Heart right ventricle (tissue), 16 donors: ENCODE measurements at regions not wholly inside any gene's neighbourhood (a gene's known extent, or its start where the extent isn't known, plus 50 kb on each side); places are given as distances from the start of the nearest gene placed in this dataset.
A peak's percentile ranks its signal among the peaks of the same experiment; 100 is the strongest.

Experiments
- ATAC-seq, 8 donors: fragments of 200-7000 bp; cut with Tn5 transposase; one replicate each; pipeline ENCODE4 v1.9.1; 2020; ENCODE audit warnings: mild to moderate bottlenecking in 8 of 8, moderate library complexity in 8 of 8, moderate number of reproducible peaks in 1 of 8
- DNase-seq, 2 donors: peaks; one replicate each; pipeline ENCODE4 v3.0.0-alpha.2; 2020
- H3K27ac ChIP-seq, 10 donors: fragments of 200-600 bp; sonication (generic) in 2 of 10; one replicate each; pipeline versions ENCODE4 v1.5.0 to v1.8.0; 2020 to 2022; ENCODE audit warnings: mild to moderate bottlenecking in 3 of 10
- H3K27me3 ChIP-seq, 7 donors: fragments of 200-600 bp; one replicate each; pipeline ENCODE4 v1.8.0; 2021 to 2022; ENCODE audit warnings: mild to moderate bottlenecking in 2 of 7
- H3K36me3 ChIP-seq, 9 donors: fragments of 200-600 bp; sonication (generic) in 1 of 9; one replicate each; pipeline versions ENCODE4 v1.5.0 to v1.8.0; 2020 to 2022; ENCODE audit warnings: mild to moderate bottlenecking in 2 of 9
- H3K4me1 ChIP-seq, 9 donors: fragments of 200-600 bp; sonication (generic) in 1 of 9; one replicate each; pipeline versions ENCODE4 v1.5.0 to v1.8.0; 2020 to 2022; ENCODE audit warnings: mild to moderate bottlenecking in 4 of 9
- H3K4me3 ChIP-seq, 10 donors: fragments of 200-600 bp; sonication (generic) in 2 of 10; one replicate each; pipeline versions ENCODE4 v1.5.0 to v1.8.0; 2020 to 2022; ENCODE audit warnings: mild to moderate bottlenecking in 7 of 10, moderate library complexity in 2 of 10
- H3K9me3 ChIP-seq, 11 donors: fragments of 200-600 bp in 10 of 11; sonication (generic) in 2 of 11; one replicate each; pipeline versions ENCODE4 v1.5.0 to v1.8.0; 2013 to 2022; ENCODE audit warnings: mild to moderate bottlenecking in 2 of 11, control low read depth in 1 of 11, moderate library complexity in 1 of 11
- CTCF ChIP-seq, 9 donors: fragments of 200-600 bp; sonication (generic) in 2 of 9; IDR thresholded peaks; one replicate each; pipeline versions ENCODE4 v1.5.0 to v1.8.0; 2021 to 2022; ENCODE audit warnings: antibody characterized with exemption in 9 of 9, mild to moderate bottlenecking in 5 of 9, moderate library complexity in 1 of 9
- WGBS, 2 donors: extraction: QIAGEN DNeasy Blood & Tissue Kit; methylation state at CpG; one replicate each; pipeline ENCODE4 v1.1.7; 2013; ENCODE audit warnings: inconsistent platforms in 1 of 2; 5-methylcytosine and 5-hydroxymethylcytosine counted together
- intact Hi-C, 10 donors: fragments of 100-400 bp; cut with DNase I; formaldehyde crosslinking; loops; one replicate each; pipeline versions ENCODE4 v1.11.1 to v1.14.2; 2022
- donor health status: Arrhythmogenic right ventricular cardiomyopathy.
- donor health status: ischemic (EF 13 %, LVEDD 7.1; RV severe dilation, severe dysfunction).
- donor health status: healthy with polysubstance abuse.
- donor health status: DM: no; HTN: yes; CAD: no.
- donor health status: DM: no; HTN: no; CAD: no.
- donor health status: ischemic (EF 25% LVEDD 6.9; RV normal size, moderate dysfunction).
- donor health status: ischemic (EF 25% LVEDD 5.7; RV mildly dilated, moderate dysfunction).
- donor health status: healthy.
- donor health status: DM: yes; HTN: yes; CAD: no.
- donor health status: Ischemic cardiomyopathy.
- donor health status: ischemic (EF 35%, LVEDD 5.7; RV mildly dilated, moderate dysfunction).
- donor health status: nonischemic (EF 11% LVEDD 7.7; RV severe dilation, severe dysfunction).
- donor health status: DM: yes; HTN: yes; CAD: no.
- donor health status: PGD.
- donor health status: ischemic (EF 29% LVEDD 5.4; RV normal size, mild dysfunction).
- donor health status: nonischemic (EF 23%, LVEDD 6.1; RV moderate dilation, normal function).

DNA sequence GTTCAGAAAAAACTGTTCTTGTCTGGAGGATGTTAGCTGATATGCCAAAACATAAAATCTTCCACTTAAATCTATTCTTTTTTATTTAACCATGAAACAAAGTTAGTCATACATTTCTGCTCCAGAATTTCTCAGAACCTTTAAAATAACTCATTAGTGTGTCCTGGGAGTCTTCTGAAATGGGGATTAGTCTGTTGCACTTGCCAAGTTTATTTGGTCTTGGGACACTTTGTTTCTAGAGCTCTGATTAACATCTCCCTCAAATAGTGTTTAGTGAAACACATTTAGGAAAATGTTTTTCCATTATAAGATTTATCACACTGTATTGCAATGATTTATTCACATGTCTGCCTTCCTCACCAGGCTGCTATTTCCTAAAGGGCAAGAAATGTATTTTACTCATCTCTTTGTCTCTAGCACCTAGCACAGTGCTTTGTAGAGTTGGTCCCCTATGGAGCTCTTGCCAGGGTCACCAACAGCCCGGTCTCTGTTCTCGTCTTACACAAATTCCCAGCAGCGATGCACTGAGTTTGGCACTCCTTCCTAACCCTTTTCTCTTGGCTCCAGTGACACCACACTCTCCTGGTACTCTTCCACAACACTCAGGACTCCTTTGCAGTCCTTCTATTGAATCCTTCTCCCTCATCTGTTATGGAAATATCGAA lies 189.2 kb downstream of the CSNK2A3 start:
- Histone ChIP-seq H3K4me1 (peaks cover 0 to 3% (median 0%) of the 10 kb centered on the region in 9 donors), H3K27me3 (no peaks in the 10 kb centered on the region), H3K36me3 (no peaks in the 10 kb centered on the region), H3K9me3 (peaks cover 0 to 14% (median 0%) of the 10 kb centered on the region in 11 donors), H3K4me3 (no peak overlapping the region), H3K27ac (no peak overlapping the region)
- intact Hi-C loops: loop anchor here in 1 of 10 donors (5.0 kb wide), 1 partner anchor 98 kb away; no protein-coding TSS in a partner anchor
- WGBS, 2 donors: 76 to 81% methylated on average over 4 of the region's 4 CpGs
- no peak for DNase-seq
- no peak for TF ChIP-seq CTCF (IDR thresholded peaks at IDR 0.05)
- ATAC-seq: peak in 2 of 8 donors; percentile 17 to 41

GRCh38 chr11:11163236-11163635 lies 189.8 kb downstream of the CSNK2A3 start:
- peaks cover 0 to 3% (median 0%) of the 10 kb centered on the region in 9 donors for H3K4me1 ChIP-seq
- WGBS, 2 donors: 40 to 46% methylated on average over 5 of the region's 5 CpGs
- intact Hi-C loops: loop anchor here in 1 of 10 donors (5.0 kb wide), 1 partner anchor 99 kb away; no protein-coding TSS in a partner anchor
- H3K27me3 ChIP-seq: no peaks in the 10 kb centered on the region
- no peak for ATAC-seq
- H3K36me3 ChIP-seq: no peaks in the 10 kb centered on the region
- H3K4me3 ChIP-seq: no peak overlapping the region
- no peak for DNase-seq
- TF ChIP-seq CTCF (IDR thresholded peaks at IDR 0.05): peak in 2 of 9 donors; percentile 12 to 28
- H3K27ac ChIP-seq: no peak overlapping the region
- H3K9me3 ChIP-seq: peaks cover 0 to 14% (median 0%) of the 10 kb centered on the region in 11 donors

DNA sequence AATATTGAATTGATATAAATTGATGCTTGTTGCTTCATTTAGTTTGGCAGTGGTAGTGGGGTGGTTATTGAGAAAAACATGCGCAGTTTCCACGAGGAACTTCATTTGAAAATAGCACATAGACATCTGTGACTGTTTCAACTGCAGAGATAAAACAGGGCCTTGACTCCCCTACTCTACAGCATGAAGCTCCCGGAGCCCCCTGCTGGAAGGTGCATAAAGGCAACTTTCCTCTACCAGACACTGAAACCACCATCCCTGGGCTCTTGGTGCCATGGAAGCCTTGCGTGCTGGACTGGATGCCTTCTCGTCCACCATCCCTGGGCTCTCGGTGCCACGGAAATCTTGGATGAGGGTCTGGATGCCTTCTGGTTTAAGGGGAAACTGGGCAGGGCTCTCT lies 195.9 kb downstream of the CSNK2A3 start:
- Histone ChIP-seq H3K4me3 (no peak overlapping the region), H3K4me1 (peaks cover 0 to 9% (median 0%) of the 10 kb centered on the region in 9 donors), H3K27me3 (no peaks in the 10 kb centered on the region), H3K36me3 (no peaks in the 10 kb centered on the region), H3K9me3 (peaks cover 0 to 14% (median 0%) of the 10 kb centered on the region in 11 donors), H3K27ac (no peak overlapping the region)
- peak in 4 of 8 donors; percentile 34 to 50 (median 44) for ATAC-seq
- WGBS, 2 donors: 83% methylated on average over 7 of the region's 7 CpGs
- DNase-seq: peak in 1 of 2 donors; percentile 22
- intact Hi-C loops: loop anchor here in 5 of 10 donors (5.0 to 10.0 kb wide), 2 partner anchors 108 to 120 kb away; no protein-coding TSS in a partner anchor
- peak in 7 of 9 donors; percentile 28 to 58 (median 40) for TF ChIP-seq CTCF (IDR thresholded peaks at IDR 0.05)

GRCh38 chr11:11155962-11156815 lies 196.9 kb downstream of the CSNK2A3 start:
- DNase-seq (peak in 1 of 2 donors; percentile 26), ATAC-seq (peak in 5 of 8 donors; percentile 14 to 39 (median 24))
- peaks cover 0 to 14% (median 0%) of the 10 kb centered on the region in 11 donors for H3K9me3 ChIP-seq
- peaks cover 0 to 9% (median 0%) of the 10 kb centered on the region in 9 donors for H3K4me1 ChIP-seq
- no peaks in the 10 kb centered on the region for H3K27me3 ChIP-seq
- no peak overlapping the region for H3K4me3 ChIP-seq
- intact Hi-C loops: loop anchor here in 5 of 10 donors (5.0 to 10.0 kb wide), 2 partner anchors 109 to 119 kb away; no protein-coding TSS in a partner anchor
- no peaks in the 10 kb centered on the region for H3K36me3 ChIP-seq
- TF ChIP-seq CTCF (IDR thresholded peaks at IDR 0.05): peak in 8 of 9 donors; percentile 26 to 60 (median 51)
- WGBS, 2 donors: 50 to 58% methylated on average over 33 of the region's 33 CpGs
- H3K27ac ChIP-seq: no peak overlapping the region
